Subcutaneous abdominal adipose tissue (tissue), 5 donors: ENCODE measurements at regions not wholly inside any gene's neighbourhood (a gene's known extent, or its start where the extent isn't known, plus 50 kb on each side); places are given as distances from the start of the nearest gene placed in this dataset.

Experiments
- H3K27ac ChIP-seq: one replicate; pipeline ENCODE4 v1.7.0; 2013; ENCODE audit warnings: low read depth, mild to moderate bottlenecking, inconsistent platforms, low read length, moderate library complexity
- H3K27me3 ChIP-seq, 5 donors: one replicate each; pipeline ENCODE4 v1.7.0; 2013; ENCODE audit warnings: low read length in 5 of 5, inconsistent platforms in 1 of 5; ENCODE audit not compliant: control insufficient read depth in 5 of 5, insufficient read depth in 4 of 5
- H3K36me3 ChIP-seq, 5 donors: one replicate each; pipeline ENCODE4 v1.7.0; 2013; ENCODE audit warnings: low read length in 5 of 5; ENCODE audit not compliant: control insufficient read depth in 5 of 5, insufficient read depth in 5 of 5
- H3K4me1 ChIP-seq, 5 donors: one replicate each; pipeline ENCODE4 v1.7.0; 2013; ENCODE audit warnings: low read length in 5 of 5, mild to moderate bottlenecking in 3 of 5, moderate library complexity in 1 of 5; ENCODE audit not compliant: control insufficient read depth in 5 of 5, insufficient read depth in 5 of 5
- H3K4me3 ChIP-seq, 5 donors: one replicate each; pipeline ENCODE4 v1.7.0; 2013; ENCODE audit warnings: low read length in 5 of 5, low read depth in 1 of 5
- H3K9ac ChIP-seq, 5 donors: one replicate each; pipeline ENCODE4 v1.7.0; 2013; ENCODE audit warnings: low read length in 5 of 5, mild to moderate bottlenecking in 4 of 5, moderate library complexity in 3 of 5
- H3K9me3 ChIP-seq, 5 donors: one replicate each; pipeline ENCODE4 v1.7.0; 2013; ENCODE audit warnings: low read length in 5 of 5; ENCODE audit not compliant: control insufficient read depth in 5 of 5
- donor health status: healthy.
- donor health status: healthy.
- donor health status: healthy.
- donor health status: healthy.
- donor health status: healthy.

DNA sequence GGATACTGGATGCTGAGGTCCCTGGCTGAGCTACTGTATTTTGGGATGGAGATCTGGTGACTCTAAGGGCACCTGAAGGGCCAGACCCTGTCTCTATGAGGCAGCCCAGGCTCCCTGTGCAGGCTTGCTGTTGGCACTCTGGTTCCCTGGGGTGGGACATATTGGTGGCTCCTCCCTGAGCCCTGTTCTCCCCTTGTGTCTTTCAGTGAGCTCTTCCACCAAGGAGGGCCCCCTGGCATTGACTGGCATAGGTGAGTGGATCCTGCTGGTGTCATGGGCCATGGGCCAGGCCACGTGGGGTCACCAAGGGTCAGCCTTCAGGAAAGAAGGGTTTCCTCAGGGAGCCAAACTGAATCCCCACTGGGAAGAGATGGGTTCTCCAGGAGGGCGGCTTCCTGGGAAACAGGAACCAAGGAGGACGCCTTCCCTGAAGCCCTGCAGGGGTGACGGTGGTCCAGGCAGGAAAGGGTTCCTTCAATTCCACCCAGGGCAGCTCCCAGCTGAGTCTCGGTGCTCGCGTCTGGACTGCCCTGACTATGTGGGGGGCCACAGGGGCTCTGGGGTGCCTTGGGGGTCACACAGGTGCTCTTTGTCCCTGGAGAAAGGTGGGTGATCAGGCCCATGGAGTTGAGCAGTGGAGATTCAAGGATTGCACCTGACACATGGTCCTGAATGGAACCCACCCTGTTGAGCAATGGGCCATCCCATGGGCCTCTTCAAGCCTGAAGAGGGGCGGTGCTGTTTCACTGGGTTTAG lies 220.4 kb downstream of the SNRPN start:
- Histone ChIP-seq H3K4me3 (peak overlapping the region in 2 of 5 donors; percentile 4 to 22), H3K9me3 (peaks cover 0 to 91% (median 78%) of the 10 kb centered on the region in 5 donors)

DNA sequence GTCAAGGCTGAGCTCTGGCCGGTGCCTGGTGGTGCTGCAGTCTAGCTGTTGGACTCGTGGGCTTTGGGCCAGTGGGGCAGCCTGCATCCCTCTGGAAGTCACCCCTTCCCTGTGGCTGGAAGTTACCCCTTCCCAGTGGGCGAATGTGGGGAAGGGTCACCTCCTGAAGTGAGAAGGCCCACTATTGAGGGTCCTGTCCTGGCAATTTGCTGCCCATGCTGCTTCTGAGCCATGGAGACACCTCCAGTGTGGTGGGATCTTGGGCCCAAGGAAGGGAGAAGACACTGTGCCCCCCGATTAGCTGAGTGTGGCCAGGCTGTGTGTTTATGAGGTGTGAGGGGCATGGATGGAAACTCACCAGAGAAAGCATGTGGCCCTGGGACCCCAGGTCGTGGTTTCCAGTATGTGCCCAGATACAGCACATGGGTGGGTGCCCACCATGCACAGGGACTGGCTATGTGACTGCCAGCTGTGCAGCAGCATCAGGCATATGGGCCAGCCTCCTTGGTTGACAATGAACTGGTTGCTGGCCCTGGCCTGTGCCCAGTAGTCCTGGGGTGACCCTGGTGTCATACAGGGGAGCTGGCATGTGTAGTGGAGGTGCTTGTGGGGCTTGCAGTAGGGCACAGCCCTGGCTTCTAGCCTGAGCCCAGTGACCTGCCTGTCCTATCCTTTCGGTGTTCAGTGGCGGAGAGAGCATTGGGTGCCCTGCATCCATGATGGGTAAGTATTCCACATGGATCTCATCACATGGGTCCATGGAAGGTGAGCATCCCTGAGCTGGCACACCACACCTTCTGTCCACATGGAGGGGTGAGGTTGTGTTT lies 221.2 kb downstream of the SNRPN start:
- peak overlapping the region in 2 of 5 donors; percentile 0 to 4 for H3K4me3 ChIP-seq
- H3K9ac ChIP-seq = no peak overlapping the region
- H3K27ac ChIP-seq = no peak overlapping the region
- H3K36me3 ChIP-seq = no peaks in the 10 kb centered on the region
- peaks cover 0 to 88% (median 74%) of the 10 kb centered on the region in 5 donors for H3K9me3 ChIP-seq
- no peaks in the 10 kb centered on the region for H3K27me3 ChIP-seq
- no peaks in the 10 kb centered on the region for H3K4me1 ChIP-seq

More for the DNA sequence above, 220.4 kb downstream of the SNRPN start:
- Histone ChIP-seq H3K9ac (no peak overlapping the region), H3K27me3 (no peaks in the 10 kb centered on the region), H3K27ac (no peak overlapping the region), H3K36me3 (no peaks in the 10 kb centered on the region), H3K4me1 (no peaks in the 10 kb centered on the region)

DNA sequence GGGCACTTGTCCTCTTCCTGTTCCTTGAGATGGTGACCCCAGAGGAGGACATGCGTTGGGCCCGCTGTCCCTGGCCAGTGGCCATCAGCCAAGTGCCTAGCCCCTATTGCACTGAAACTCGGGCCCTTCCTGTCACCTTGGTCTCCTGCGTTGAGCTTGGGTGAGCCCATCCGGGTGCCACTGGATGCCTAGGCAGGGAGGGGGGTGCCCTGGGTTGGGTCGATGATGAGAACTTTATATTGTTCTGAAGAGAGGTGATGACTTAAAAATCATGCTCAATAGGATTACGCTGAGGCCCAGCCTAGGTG lies 221.8 kb downstream of the SNRPN start:
- no peaks in the 10 kb centered on the region for H3K27me3 ChIP-seq
- peak overlapping the region in 1 of 5 donors; percentile 0 for H3K4me3 ChIP-seq
- H3K36me3 ChIP-seq = no peaks in the 10 kb centered on the region
- H3K27ac ChIP-seq = no peak overlapping the region
- H3K4me1 ChIP-seq = no peaks in the 10 kb centered on the region
- peaks cover 0 to 88% (median 74%) of the 10 kb centered on the region in 5 donors for H3K9me3 ChIP-seq
- H3K9ac ChIP-seq = no peak overlapping the region

DNA sequence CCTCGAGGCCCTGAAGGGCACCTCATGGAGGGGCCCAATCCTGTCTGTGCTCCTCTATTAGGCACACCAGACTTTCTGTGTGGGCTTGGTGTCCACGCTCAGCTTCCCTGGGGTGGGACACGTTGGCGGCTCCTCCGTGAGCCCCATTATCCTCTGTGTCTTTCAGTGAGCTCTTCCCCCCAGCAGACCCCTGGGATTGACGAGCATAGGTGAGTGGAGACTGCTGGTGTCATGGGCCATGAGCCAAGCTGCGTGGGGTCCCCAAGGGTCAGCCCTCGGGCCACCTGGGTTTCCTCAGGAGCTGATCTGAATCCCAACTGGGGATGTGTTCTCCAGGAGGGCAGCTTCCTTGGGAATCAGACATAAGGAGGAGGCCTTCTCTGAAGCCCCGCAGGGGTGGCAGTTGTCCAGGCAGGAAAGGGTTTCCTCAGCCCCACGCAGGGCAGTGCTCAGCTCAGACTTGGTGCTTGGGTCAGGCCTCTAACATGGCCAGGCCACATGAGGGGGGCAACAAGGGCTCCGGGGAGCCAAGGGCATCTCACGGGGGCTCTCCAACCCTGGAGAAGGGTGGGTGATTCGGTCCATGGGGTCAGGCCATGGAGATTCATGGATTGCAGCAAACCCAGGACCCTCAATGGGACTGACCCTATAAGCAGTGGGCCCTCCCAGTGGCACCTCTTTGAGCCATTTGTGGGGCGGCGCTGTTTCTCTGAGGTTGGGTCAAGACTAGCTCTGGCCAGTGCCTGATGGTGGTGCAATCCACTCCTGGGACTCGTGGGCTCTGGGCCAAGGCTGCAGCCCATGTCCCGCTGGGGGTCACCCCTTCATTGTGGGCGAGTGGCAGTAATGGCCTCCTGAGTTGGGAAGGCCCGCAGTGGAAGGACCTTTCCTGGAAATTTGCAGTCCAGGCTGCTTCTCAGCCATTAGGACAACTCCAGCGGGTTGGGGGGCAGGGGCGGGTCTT lies 222.5 kb downstream of the SNRPN start:
- peaks cover 0 to 88% (median 71%) of the 10 kb centered on the region in 5 donors for H3K9me3 ChIP-seq

DNA sequence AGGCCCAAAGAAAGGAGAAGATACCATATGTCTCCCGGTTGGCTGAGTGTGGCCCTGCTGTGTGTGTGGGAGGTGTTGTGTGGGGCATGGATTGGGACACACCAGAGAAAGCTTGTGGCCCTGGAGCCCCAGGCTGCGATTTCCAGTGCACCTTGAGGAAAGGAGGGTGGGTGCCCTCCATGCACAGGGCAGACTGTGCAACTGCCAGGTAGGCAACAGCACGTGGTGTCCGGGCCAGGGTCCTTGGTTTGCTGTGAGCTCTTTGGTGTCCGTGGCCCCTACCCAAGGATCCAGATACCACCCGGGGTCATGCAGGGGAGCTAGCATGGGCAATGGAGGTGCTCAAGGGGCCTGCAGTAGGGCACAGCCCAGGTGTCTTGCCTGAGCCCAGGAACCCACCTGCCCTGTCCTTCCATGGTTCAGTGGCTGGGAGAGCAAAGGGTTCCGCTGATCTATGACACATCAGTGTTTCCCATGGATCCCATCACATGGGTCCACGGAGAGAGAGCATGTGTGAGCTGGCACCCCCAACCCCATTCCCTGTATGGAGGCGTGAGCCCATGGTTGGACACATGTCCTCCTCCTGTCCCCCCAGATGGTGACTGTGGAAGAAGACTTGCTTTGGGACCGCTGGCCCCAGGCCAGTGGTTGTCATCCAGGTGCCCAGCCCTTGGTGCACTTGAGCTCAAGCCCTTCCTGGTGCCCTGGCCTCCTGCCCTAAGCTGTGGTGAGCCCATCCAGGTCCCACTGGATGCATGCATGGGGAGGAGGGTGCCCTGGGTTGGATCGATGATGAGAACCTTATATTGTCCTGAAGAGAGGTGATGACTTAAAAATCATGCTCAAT lies 223.4 kb downstream of the SNRPN start:
- Histone ChIP-seq H3K9me3 (peaks cover 0 to 86% (median 62%) of the 10 kb centered on the region in 5 donors), H3K4me3 (peak overlapping the region in 1 of 5 donors; percentile 23), H3K9ac (no peak overlapping the region), H3K27me3 (peaks cover 0 to 2% (median 0%) of the 10 kb centered on the region in 5 donors), H3K36me3 (no peaks in the 10 kb centered on the region), H3K4me1 (no peaks in the 10 kb centered on the region), H3K27ac (no peak overlapping the region)

More for the DNA sequence above, 222.5 kb downstream of the SNRPN start:
- Histone ChIP-seq H3K36me3 (no peaks in the 10 kb centered on the region), H3K4me3 (peak overlapping the region in 1 of 5 donors; percentile 23), H3K27me3 (peaks cover 0 to 2% (median 0%) of the 10 kb centered on the region in 5 donors), H3K4me1 (no peaks in the 10 kb centered on the region), H3K9ac (no peak overlapping the region), H3K27ac (no peak overlapping the region)

DNA sequence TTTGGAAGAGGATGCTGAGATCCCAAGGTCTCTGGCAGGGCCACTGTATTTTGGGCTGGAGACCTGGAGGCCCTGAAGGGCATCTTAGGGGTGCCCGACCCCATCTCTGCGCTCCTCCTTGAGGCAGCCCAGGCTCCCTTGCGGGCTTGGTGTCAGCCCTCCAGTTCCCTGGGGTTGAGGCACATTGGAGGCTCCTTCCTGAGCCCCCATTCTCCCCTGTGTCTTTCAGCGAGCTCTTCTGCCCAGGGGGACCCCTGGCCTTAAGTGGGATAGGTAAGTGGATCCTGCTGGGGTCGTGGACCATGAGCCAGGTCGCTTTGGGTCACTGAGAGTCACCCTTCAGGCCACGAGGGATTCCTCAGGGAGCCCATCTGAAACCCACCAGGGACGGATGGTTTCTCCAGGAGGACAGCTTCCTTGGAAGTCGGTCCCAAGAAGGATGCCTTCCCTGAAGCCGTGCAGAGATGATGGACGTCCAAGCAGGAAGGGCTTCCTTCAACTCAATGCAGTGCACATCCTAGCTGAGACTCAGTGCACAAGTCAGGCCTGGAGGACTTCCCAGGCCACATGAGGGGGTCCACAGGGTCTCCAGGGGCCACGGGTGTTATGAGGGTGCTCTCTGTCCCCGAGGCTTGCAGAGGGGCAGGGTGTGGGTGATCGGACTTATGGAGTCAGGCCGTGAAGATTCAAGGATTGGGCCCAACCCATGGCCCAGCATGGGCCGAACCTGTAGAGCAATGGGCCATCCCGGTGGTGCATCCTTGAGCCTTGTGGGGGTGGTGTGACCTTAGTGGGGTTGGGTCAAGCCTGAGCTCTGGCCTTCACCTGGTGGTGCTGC lies 224.3 kb downstream of the SNRPN start:
- Histone ChIP-seq H3K9me3 (peaks cover 0 to 88% (median 61%) of the 10 kb centered on the region in 5 donors), H3K27ac (no peak overlapping the region), H3K4me1 (no peaks in the 10 kb centered on the region), H3K4me3 (peak overlapping the region in 1 of 5 donors; percentile 15), H3K9ac (no peak overlapping the region), H3K27me3 (peaks cover 0 to 2% (median 0%) of the 10 kb centered on the region in 5 donors), H3K36me3 (no peaks in the 10 kb centered on the region)

DNA sequence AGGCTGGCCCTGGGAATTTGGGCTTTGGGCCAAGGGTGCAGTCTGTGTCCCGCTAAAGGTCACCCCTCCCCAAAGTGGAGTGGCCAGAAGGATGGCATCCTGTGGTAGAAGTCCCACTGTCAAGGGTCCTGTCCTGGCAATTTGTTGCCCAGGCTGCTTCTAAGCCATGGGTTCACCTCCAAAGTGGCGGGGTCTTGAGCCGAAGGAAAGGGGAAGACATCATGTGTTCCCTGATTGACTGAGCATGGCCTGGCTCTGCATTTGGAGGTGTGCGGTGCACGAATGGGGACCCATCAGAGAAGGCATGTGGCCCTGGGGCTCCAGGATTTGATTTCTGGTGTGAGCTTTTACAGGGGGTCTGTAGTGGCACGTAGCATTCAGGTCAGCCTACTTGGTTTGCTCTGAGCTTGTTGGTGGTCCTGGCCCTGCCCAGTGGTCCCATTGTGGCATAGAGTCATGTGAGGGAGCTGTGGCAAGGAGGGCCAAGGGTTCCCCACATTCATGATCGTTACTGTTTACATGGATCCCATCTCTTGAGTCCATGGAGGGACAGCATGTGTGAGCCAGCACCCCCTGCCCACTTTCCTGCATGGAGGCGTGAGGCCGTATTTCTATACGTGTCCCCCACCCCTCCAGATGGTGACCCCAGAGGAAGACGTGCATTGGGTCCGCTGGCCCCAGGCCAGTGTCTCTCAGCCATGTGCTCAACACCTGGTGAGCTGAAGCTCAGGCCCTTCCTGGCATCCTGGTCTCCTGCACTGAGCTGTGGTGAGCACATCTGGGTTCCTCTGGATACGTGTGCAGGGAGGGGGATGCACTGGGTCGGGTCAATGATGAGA lies 225.1 kb downstream of the SNRPN start:
- no peaks in the 10 kb centered on the region for H3K4me1 ChIP-seq
- H3K27ac ChIP-seq = no peak overlapping the region
- peaks cover 0 to 93% (median 63%) of the 10 kb centered on the region in 5 donors for H3K9me3 ChIP-seq
- H3K4me3 ChIP-seq = no peak overlapping the region
- H3K27me3 ChIP-seq = peaks cover 0 to 2% (median 0%) of the 10 kb centered on the region in 5 donors
- no peak overlapping the region for H3K9ac ChIP-seq
- no peaks in the 10 kb centered on the region for H3K36me3 ChIP-seq

DNA sequence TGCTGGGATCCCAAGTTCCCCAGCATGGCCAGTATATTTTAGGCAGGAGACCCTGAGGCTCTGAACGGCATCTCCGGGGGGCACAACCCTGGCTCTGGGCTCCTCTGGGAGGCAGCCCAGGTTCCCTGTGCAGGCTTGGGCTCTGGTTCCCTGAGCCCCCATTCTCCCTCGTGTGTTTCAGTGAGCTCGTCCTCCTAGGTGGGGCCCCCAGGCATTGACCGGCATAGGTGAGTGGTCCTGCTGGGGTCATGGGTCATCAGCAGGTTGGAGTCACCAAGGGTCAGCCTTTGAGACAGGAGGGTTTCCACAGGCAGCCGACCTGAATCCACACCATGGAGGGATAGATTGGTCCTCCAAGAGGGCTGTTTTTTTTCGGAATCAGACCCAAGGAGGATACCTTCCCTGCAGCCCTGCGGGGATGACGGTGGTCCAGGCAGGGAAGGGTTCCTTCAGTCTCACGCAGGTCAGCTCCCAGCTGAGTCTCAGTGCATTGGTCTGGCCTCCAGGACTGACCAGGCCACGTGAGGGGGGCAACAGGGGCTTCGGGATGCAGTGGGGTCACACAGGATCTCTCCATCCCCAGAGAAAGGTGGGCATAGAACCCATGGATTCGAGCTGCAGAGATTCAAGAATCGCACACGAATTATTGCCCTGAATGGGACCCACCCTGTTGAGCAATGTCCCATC lies 226.0 kb downstream of the SNRPN start:
- peaks cover 0 to 2% (median 0%) of the 10 kb centered on the region in 5 donors for H3K27me3 ChIP-seq
- no peak overlapping the region for H3K4me3 ChIP-seq
- no peaks in the 10 kb centered on the region for H3K4me1 ChIP-seq
- H3K36me3 ChIP-seq = no peaks in the 10 kb centered on the region
- H3K27ac ChIP-seq = no peak overlapping the region
- no peak overlapping the region for H3K9ac ChIP-seq
- H3K9me3 ChIP-seq = peaks cover 0 to 91% (median 59%) of the 10 kb centered on the region in 5 donors
